Panc1 (cell line): ENCODE measurements at regions not wholly inside any gene's neighbourhood (a gene's known extent, or its start where the extent isn't known, plus 50 kb on each side); places are given as distances from the start of the nearest gene placed in this dataset.

Experiments used
- ATAC-seq: fragments of 200-7000 bp; cut with Tn5 transposase; 2 replicates; pipeline ENCODE4 v1.9.1; 2020; ENCODE audit warnings: mild to moderate bottlenecking, moderate library complexity
- BruUV-seq: library from RNA; stranded (reverse); fragments of 400-500 nt; replicated peaks from 2 replicates; lab custom pipeline; 2021; lab: Mats Ljungman, UMichigan
- CTCF ChIA-PET: fragments of 300-600 bp; sonication (Branson Sonifier 250); formaldehyde crosslinking; loops from one replicate; lab custom pipeline; 2022; ENCODE audit warnings: antibody characterized with exemption; lab: Charles Lee
- POLR2A ChIA-PET: fragments of 300-600 bp; sonication (Branson Sonifier 250); formaldehyde crosslinking; loops from one replicate; lab custom pipeline; 2022; ENCODE audit warnings: antibody characterized with exemption; lab: Charles Lee
- DNase-seq: peaks from one replicate; pipeline ENCODE4 v3.0.0-alpha.2; 2010; ENCODE audit warnings: low read depth, low spot score
- H3K27ac ChIP-seq: 2 replicates; pipeline ENCODE4 v1.5.1; 2011; ENCODE audit warnings: mild to moderate bottlenecking, low read length, inconsistent platforms
- H3K27me3 ChIP-seq: fragments of 200-500 bp; sonication (Bioruptor generic); 2 replicates; pipeline ENCODE4 v1.6.0; 2014; ENCODE audit warnings: low read length, inconsistent platforms; ENCODE audit not compliant: control insufficient read depth, insufficient read depth
- H3K36me3 ChIP-seq: fragments of 200-500 bp; sonication (Bioruptor generic); 2 replicates; pipeline ENCODE4 v1.5.1; 2014; ENCODE audit warnings: inconsistent platforms, mild to moderate bottlenecking, low read length, moderate library complexity; ENCODE audit not compliant: control insufficient read depth, insufficient read depth
- H3K4me1 ChIP-seq: 2 replicates; pipeline ENCODE4 v1.5.1; 2011; ENCODE audit warnings: inconsistent platforms, mild to moderate bottlenecking, low read length, moderate library complexity; ENCODE audit not compliant: control insufficient read depth, insufficient read depth
- H3K4me3 ChIP-seq, 2 experiments: 2 replicates each; pipeline ENCODE4 v1.5.1; 2011 to 2012; ENCODE audit warnings: low read depth in 2 of 2, low read length in 2 of 2, mild to moderate bottlenecking in 2 of 2, inconsistent platforms in 1 of 2, moderate library complexity in 1 of 2
- H3K9me3 ChIP-seq: fragments of 200-500 bp; sonication (Bioruptor generic); 2 replicates; pipeline ENCODE4 v1.5.1; 2014; ENCODE audit warnings: low read depth, mild to moderate bottlenecking, inconsistent platforms, low read length, moderate library complexity; ENCODE audit not compliant: control insufficient read depth, insufficient read depth
- CTCF ChIP-seq: fragments of 450-650 bp; IDR thresholded peaks from 2 replicates; pipeline ENCODE4 v1.5.1; 2017; ENCODE audit warnings: mild to moderate bottlenecking
- POLR2AphosphoS5 ChIP-seq: IDR thresholded peaks from 2 replicates; pipeline ENCODE4 v1.6.1; 2012; ENCODE audit warnings: mild to moderate bottlenecking, low read depth, low read length, moderate library complexity
- REST ChIP-seq, 2 experiments: IDR thresholded peaks; 2 replicates each; pipeline ENCODE4 v1.6.1; 2011 to 2012; ENCODE audit warnings: low read depth in 2 of 2, control low read depth in 1 of 2, low read length in 1 of 2, mild to moderate bottlenecking in 1 of 2, moderate library complexity in 1 of 2; ENCODE audit not compliant: insufficient read depth in 1 of 2
- SIN3A ChIP-seq: IDR thresholded peaks from 2 replicates; pipeline ENCODE4 v1.6.1; 2012; ENCODE audit warnings: low read depth, mild to moderate bottlenecking, low read length, moderate library complexity, borderline replicate concordance; ENCODE audit not compliant: insufficient read depth
- TCF7L2 ChIP-seq: IDR thresholded peaks from 2 replicates; pipeline ENCODE4 v1.6.1; 2011; ENCODE audit warnings: mild to moderate bottlenecking, low read depth, low read length, inconsistent platforms
- in situ Hi-C: cut with HindIII; loops from 2 replicates; pipeline ENCODE4 v1.10.0; 2016; ENCODE audit warnings: low sequenced_read_pairs, low pct_unique_long_range_greater_than_20kb
- intact Hi-C: fragments of 100-400 bp; cut with micrococcal nuclease; formaldehyde crosslinking; loops from one replicate; pipeline ENCODE4 v1.10.0; 2022; ENCODE audit not compliant: unreplicated experiment

- Histone ChIP-seq H3K27ac (no peak overlapping the region), H3K4me1 (no peaks in the 10 kb centered on the region), H3K36me3 (no peaks in the 10 kb centered on the region), H3K27me3 (no peaks in the 10 kb centered on the region), H3K4me3 (no peak overlapping the region), H3K9me3 (no peaks in the 10 kb centered on the region)
- no TSS peak for BruUV-seq
- ChIA-PET CTCF (no interaction called here), POLR2A (no interaction called here)
- DNase-seq = no peak
- in situ Hi-C loops = no loop called here
- intact Hi-C loops = no loop called here
- no peak for TF ChIP-seq CTCF
- no peak for ATAC-seq
Observed at GRCh38 chr4:148704291-148704690, 262.1 kb upstream of the NR3C2 start.

GRCh38 chr4:148694702-148695101 is 252.5 kb upstream of the NR3C2 start:
- ChIA-PET CTCF (no interaction called here), POLR2A (no interaction called here)
- in situ Hi-C loops (no loop called here), intact Hi-C loops (no loop called here)
- DNase-seq = no peak
- no peaks in the 10 kb centered on the region for H3K9me3 ChIP-seq
- TF ChIP-seq SIN3A (no peak), CTCF (no peak), POLR2AphosphoS5 (no peak), TCF7L2 (no peak), REST (IDR thresholded peaks at IDR 0.05; ENCODE audit: insufficient read depth in 1 of 2, low read depth in 2 of 2, low read length in 1 of 2) (no peak)
- BruUV-seq = no TSS peak
- no peaks in the 10 kb centered on the region for H3K4me1 ChIP-seq
- no peak overlapping the region for H3K4me3 ChIP-seq
- H3K27ac ChIP-seq = no peak overlapping the region
- ATAC-seq = no peak
- no peaks in the 10 kb centered on the region for H3K36me3 ChIP-seq
- no peaks in the 10 kb centered on the region for H3K27me3 ChIP-seq
